ENCODE measurements at regions not wholly inside any gene's neighbourhood (a gene's known extent, or its start where the extent isn't known, plus 50 kb on each side); places are given as distances from the start of the nearest gene placed in this dataset.

DNA sequence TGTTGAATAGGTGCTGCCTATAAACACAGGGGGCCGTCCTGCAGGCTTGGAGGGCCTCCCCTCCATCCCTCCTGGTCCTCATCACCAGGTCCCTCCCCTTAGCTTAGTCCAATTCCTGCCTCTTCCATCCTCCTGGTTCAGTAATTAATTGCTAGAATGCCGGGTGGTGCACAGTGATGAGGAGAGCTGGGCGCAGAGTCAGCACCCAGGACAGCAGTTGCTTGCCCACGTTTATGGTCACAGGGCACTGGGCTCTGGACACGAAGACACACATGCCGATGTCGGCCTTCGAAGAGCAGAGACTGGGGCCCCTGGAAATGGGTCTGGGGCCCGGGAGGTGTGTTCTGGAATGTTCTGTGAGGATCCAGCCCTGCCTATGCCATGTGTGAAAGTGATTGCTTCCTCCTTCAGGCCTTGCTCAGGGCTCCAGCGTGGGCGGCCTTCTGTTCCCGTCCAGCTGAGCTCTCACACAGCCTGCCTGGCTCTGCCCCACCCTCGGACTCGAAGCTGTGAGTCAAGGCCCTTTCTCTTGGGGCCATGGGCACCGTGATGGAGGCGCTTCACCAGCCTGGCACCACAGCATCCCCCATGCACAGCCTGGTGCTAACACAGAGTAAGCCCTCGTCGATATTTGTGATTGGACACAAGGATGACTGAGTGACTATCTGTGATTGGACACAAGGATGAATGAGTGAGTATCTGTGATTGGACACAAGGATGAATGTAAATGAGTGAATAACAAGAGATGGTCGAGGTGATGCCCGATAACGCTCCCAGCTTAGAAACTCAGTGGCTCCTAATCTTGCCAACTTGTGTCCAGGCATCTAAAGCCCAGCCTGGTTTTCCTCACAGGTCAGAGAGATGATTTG lies 884.7 kb downstream of the BRD1 start (continued):
- TF ChIP-seq, protein P1, sequence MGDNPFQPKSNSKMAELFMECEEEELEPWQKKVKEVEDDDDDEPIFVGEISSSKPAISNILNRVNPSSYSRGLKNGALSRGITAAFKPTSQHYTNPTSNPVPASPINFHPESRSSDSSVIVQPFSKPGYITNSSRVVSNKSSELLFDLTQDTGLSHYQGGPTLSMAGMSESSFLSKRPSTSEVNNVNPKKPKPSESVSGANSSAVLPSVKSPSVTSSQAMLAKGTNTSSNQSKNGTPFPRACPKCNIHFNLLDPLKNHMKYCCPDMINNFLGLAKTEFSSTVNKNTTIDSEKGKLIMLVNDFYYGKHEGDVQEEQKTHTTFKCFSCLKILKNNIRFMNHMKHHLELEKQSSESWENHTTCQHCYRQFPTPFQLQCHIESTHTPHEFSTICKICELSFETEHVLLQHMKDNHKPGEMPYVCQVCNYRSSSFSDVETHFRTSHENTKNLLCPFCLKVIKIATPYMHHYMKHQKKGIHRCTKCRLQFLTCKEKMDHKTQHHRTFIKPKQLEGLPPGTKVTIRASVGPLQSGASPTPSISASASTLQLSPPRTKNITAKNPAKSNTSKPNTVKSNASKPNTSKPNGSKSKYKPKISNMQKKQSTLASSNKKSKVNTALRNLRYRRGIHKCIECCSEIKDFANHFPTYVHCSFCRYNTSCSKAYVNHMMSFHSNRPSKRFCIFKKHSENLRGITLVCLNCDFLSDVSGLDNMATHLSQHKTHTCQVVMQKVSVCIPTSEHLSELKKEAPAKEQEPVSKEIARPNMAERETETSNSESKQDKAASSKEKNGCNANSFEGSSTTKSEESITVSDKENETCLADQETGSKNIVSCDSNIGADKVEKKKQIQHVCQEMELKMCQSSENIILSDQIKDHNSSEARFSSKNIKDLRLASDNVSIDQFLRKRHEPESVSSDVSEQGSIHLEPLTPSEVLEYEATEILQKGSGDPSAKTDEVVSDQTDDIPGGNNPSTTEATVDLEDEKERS (CRISPR knock-in tag; IDR thresholded peaks at IDR 0.05): no peak
- TF ChIP-seq HES4 (CRISPR knock-in tag; IDR thresholded peaks at IDR 0.05; ENCODE audit: borderline replicate concordance) (no peak), ADNP (CRISPR knock-in tag; IDR thresholded peaks at IDR 0.05) (no peak), GATA4 (IDR thresholded peaks at IDR 0.05; ENCODE audit: borderline replicate concordance, low read depth) (no peak), EED (CRISPR knock-in tag; IDR thresholded peaks at IDR 0.05) (no peak), NFYC (CRISPR knock-in tag; IDR thresholded peaks at IDR 0.05) (no peak), ZNF124 (CRISPR knock-in tag; IDR thresholded peaks at IDR 0.05) (no peak), POLR2AphosphoS5 (IDR thresholded peaks at IDR 0.05; ENCODE audit: low read depth, low read length) (no peak), POLR2AphosphoS2 (IDR thresholded peaks at IDR 0.05; ENCODE audit: low read depth, low read length) (no peak), SP4 (CRISPR knock-in tag; IDR thresholded peaks at IDR 0.05) (no peak), ZIK1 (CRISPR knock-in tag; IDR thresholded peaks at IDR 0.05; ENCODE audit: borderline replicate concordance, low read depth) (0 out of 2 replicates have a peak, but pooled peaks have one; percentile 19), ZNF713 (CRISPR knock-in tag; IDR thresholded peaks at IDR 0.05) (no peak), ZC3H4 (CRISPR knock-in tag; IDR thresholded peaks at IDR 0.05; ENCODE audit: borderline replicate concordance) (peak; percentile 75)
- TF ChIP-seq, protein P2, sequence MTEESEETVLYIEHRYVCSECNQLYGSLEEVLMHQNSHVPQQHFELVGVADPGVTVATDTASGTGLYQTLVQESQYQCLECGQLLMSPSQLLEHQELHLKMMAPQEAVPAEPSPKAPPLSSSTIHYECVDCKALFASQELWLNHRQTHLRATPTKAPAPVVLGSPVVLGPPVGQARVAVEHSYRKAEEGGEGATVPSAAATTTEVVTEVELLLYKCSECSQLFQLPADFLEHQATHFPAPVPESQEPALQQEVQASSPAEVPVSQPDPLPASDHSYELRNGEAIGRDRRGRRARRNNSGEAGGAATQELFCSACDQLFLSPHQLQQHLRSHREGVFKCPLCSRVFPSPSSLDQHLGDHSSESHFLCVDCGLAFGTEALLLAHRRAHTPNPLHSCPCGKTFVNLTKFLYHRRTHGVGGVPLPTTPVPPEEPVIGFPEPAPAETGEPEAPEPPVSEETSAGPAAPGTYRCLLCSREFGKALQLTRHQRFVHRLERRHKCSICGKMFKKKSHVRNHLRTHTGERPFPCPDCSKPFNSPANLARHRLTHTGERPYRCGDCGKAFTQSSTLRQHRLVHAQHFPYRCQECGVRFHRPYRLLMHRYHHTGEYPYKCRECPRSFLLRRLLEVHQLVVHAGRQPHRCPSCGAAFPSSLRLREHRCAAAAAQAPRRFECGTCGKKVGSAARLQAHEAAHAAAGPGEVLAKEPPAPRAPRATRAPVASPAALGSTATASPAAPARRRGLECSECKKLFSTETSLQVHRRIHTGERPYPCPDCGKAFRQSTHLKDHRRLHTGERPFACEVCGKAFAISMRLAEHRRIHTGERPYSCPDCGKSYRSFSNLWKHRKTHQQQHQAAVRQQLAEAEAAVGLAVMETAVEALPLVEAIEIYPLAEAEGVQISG (CRISPR knock-in tag; IDR thresholded peaks at IDR 0.05): peak; percentile 28; the same call in 1 of the 2 replicates
- TF ChIP-seq, protein P3, sequence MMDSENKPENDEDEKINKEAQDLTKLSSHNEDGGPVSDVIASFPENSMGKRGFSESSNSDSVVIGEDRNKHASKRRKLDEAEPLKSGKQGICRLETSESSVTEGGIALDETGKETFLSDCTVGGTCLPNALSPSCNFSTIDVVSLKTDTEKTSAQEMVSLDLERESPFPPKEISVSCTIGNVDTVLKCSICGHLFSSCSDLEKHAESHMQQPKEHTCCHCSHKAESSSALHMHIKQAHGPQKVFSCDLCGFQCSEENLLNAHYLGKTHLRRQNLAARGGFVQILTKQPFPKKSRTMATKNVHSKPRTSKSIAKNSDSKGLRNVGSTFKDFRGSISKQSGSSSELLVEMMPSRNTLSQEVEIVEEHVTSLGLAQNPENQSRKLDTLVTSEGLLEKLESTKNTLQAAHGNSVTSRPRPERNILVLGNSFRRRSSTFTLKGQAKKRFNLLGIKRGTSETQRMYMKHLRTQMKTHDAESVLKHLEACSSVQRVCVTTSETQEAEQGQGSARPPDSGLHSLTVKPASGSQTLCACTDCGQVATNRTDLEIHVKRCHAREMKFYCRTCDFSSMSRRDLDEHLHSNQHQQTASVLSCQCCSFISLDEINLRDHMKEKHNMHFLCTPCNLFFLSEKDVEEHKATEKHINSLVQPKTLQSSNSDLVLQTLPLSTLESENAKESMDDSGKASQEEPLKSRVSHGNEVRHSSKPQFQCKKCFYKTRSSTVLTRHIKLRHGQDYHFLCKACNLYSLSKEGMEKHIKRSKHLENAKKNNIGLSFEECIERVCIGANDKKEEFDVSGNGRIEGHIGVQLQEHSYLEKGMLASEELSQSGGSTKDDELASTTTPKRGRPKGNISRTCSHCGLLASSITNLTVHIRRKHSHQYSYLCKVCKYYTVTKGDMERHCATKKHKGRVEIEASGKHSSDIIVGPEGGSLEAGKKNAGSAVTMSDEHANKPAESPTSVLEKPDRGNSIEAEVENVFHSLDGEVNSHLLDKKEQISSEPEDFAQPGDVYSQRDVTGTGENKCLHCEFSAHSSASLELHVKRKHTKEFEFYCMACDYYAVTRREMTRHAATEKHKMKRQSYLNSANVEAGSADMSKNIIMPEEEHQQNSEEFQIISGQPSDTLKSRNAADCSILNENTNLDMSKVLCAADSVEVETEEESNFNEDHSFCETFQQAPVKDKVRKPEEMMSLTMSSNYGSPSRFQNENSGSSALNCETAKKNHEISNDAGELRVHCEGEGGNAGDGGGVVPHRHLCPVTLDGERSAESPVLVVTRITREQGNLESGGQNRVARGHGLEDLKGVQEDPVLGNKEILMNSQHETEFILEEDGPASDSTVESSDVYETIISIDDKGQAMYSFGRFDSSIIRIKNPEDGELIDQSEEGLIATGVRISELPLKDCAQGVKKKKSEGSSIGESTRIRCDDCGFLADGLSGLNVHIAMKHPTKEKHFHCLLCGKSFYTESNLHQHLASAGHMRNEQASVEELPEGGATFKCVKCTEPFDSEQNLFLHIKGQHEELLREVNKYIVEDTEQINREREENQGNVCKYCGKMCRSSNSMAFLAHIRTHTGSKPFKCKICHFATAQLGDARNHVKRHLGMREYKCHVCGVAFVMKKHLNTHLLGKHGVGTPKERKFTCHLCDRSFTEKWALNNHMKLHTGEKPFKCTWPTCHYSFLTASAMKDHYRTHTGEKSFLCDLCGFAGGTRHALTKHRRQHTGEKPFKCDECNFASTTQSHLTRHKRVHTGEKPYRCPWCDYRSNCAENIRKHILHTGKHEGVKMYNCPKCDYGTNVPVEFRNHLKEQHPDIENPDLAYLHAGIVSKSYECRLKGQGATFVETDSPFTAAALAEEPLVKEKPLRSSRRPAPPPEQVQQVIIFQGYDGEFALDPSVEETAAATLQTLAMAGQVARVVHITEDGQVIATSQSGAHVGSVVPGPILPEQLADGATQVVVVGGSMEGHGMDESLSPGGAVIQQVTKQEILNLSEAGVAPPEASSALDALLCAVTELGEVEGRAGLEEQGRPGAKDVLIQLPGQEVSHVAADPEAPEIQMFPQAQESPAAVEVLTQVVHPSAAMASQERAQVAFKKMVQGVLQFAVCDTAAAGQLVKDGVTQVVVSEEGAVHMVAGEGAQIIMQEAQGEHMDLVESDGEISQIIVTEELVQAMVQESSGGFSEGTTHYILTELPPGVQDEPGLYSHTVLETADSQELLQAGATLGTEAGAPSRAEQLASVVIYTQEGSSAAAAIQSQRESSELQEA (CRISPR knock-in tag; IDR thresholded peaks at IDR 0.05; ENCODE audit: not compliant biosample characterization): no peak

All from HepG2 (cell line).